Esophagus muscularis mucosa (tissue), 3 donors: ENCODE measurements at regions not wholly inside any gene's neighbourhood (a gene's known extent, or its start where the extent isn't known, plus 50 kb on each side); places are given as distances from the start of the nearest gene placed in this dataset.

Experiments
- POLR2A ChIP-seq: fragments of 450-650 bp; IDR thresholded peaks from one replicate; pipeline ENCODE4 v1.6.1; 2017; ENCODE audit warnings: antibody characterized with exemption, moderate library complexity, mild to moderate bottlenecking, low read depth
- TF ChIP-seq, protein P1 (sequence below), 3 experiments: fragments of 200-600 bp in 2 of 3; fragments of 450-650 bp in 1 of 3; sonication (generic) in 2 of 3; IDR thresholded peaks; one replicate each; pipeline ENCODE4 v1.5.1; 2017 to 2019; ENCODE audit warnings: antibody characterized with exemption in 3 of 3, mild to moderate bottlenecking in 2 of 3, moderate library complexity in 1 of 3

DNA sequence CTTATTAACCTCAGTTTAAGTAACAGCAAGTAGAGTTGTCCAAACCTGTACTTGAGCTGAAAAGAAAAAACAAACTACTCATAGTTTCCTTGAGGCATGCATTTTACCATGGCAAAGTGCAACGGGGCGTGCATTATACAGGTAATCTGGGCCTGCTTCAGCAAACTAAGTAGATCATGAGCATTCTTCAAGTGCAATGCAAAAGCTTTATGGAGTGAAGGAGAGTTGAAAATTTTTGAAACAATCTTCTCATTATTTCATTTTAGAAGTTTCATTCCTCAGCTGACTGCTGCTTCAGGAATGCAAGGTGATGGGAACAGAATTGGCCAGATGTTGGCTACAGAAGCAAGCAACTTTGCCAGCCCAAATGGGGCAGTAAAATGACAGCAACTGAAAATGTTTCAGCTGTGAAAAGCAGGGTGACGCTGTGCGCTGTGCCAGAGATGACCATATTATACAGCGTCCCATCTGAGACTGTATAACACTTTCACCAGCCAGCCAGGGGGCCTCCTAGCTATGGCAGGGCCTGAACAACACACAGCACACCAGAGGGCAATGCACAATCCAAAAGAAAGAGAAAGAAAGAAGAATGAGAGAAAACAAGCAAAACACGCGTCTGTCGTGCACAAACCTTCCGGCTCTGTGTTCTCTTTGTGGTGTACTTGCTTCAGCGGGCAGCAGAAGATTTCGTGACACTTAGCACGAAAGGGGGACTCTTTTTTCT is 145.5 kb upstream of the FGF13 start:
- TF ChIP-seq, protein P1, sequence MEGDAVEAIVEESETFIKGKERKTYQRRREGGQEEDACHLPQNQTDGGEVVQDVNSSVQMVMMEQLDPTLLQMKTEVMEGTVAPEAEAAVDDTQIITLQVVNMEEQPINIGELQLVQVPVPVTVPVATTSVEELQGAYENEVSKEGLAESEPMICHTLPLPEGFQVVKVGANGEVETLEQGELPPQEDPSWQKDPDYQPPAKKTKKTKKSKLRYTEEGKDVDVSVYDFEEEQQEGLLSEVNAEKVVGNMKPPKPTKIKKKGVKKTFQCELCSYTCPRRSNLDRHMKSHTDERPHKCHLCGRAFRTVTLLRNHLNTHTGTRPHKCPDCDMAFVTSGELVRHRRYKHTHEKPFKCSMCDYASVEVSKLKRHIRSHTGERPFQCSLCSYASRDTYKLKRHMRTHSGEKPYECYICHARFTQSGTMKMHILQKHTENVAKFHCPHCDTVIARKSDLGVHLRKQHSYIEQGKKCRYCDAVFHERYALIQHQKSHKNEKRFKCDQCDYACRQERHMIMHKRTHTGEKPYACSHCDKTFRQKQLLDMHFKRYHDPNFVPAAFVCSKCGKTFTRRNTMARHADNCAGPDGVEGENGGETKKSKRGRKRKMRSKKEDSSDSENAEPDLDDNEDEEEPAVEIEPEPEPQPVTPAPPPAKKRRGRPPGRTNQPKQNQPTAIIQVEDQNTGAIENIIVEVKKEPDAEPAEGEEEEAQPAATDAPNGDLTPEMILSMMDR (IDR thresholded peaks at IDR 0.05) = no peak
- TF ChIP-seq POLR2A = no peak
